ENCODE measurements at regions not wholly inside any gene's neighbourhood (a gene's known extent, or its start where the extent isn't known, plus 50 kb on each side); places are given as distances from the start of the nearest gene placed in this dataset.
A peak's percentile ranks its signal among the peaks of the same experiment; 100 is the strongest.

- TF ChIP-seq, protein P1, sequence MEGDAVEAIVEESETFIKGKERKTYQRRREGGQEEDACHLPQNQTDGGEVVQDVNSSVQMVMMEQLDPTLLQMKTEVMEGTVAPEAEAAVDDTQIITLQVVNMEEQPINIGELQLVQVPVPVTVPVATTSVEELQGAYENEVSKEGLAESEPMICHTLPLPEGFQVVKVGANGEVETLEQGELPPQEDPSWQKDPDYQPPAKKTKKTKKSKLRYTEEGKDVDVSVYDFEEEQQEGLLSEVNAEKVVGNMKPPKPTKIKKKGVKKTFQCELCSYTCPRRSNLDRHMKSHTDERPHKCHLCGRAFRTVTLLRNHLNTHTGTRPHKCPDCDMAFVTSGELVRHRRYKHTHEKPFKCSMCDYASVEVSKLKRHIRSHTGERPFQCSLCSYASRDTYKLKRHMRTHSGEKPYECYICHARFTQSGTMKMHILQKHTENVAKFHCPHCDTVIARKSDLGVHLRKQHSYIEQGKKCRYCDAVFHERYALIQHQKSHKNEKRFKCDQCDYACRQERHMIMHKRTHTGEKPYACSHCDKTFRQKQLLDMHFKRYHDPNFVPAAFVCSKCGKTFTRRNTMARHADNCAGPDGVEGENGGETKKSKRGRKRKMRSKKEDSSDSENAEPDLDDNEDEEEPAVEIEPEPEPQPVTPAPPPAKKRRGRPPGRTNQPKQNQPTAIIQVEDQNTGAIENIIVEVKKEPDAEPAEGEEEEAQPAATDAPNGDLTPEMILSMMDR (IDR thresholded peaks at IDR 0.05; ENCODE audit: low read length, missing control alignments) = no peak
- DNase-seq (ENCODE audit: low read depth) = no peak
These were observed 115.5 kb upstream of the MARCKS start for GRCh38 chr6:113741651-113742050.

GRCh38 chr6:113742342-113742741 lies 114.8 kb upstream of the MARCKS start:
- peak; percentile 36 for DNase-seq (ENCODE audit: low read depth)
- TF ChIP-seq, protein P1 (IDR thresholded peaks at IDR 0.05; ENCODE audit: low read length, missing control alignments) = no peak
- no peak overlapping the region for H3K4me3 ChIP-seq (replicated peaks; ENCODE audit: low read depth, low read length)

More at GRCh38 chr6:113741651-113742050, 115.5 kb upstream of the MARCKS start:
- no peak overlapping the region for H3K4me3 ChIP-seq (replicated peaks; ENCODE audit: low read depth, low read length)

GRCh38 chr6:113744861-113745260 lies 112.3 kb upstream of the MARCKS start:
- DNase-seq (ENCODE audit: low read depth) = no peak
- TF ChIP-seq, protein P1 (IDR thresholded peaks at IDR 0.05; ENCODE audit: low read length, missing control alignments) = no peak
- no peak overlapping the region for H3K4me3 ChIP-seq (replicated peaks; ENCODE audit: low read depth, low read length)

DNA sequence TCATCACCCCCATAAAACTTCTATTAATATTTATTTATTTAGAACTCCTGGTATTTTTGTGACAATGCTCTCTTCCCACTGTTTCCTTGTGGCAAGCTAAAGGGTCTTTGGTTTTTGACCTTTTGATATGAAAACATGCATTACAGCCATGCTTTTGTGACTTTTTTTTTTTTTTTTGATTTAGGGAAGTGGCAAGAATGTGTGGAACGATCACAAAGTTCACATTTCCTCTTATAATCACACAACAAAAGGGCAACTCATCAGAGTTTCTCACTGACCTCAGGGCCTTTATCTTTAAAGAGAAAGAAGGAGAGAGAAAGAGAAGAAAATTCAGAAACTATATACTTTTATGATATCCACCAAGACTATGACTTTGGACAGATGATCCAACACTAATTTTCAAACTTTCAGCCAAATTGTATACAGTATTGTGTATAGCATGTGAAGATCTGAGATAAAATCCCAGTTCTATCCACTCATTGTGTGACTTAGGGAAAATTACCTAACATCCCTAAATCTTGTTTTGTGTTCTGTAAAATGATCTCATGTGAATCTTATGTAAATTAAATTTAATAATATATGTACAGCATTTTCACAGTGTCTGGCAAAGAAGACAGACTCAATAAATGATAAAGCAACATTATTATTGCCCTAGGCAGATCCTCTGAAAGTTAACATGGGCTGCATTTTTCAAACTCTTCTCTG lies 106.8 kb upstream of the MARCKS start:
- TF ChIP-seq, protein P1 (IDR thresholded peaks at IDR 0.05; ENCODE audit: low read length, missing control alignments) = no peak
- H3K4me3 ChIP-seq (replicated peaks; ENCODE audit: low read depth, low read length) = no peak overlapping the region
- DNase-seq (ENCODE audit: low read depth) = no peak

- DNase-seq (ENCODE audit: low read depth) = no peak
- TF ChIP-seq, protein P1 (IDR thresholded peaks at IDR 0.05; ENCODE audit: low read length, missing control alignments) = no peak
- no peak overlapping the region for H3K4me3 ChIP-seq (replicated peaks; ENCODE audit: low read depth, low read length)
These were observed 102.9 kb upstream of the MARCKS start for GRCh38 chr6:113754291-113754690.

DNA sequence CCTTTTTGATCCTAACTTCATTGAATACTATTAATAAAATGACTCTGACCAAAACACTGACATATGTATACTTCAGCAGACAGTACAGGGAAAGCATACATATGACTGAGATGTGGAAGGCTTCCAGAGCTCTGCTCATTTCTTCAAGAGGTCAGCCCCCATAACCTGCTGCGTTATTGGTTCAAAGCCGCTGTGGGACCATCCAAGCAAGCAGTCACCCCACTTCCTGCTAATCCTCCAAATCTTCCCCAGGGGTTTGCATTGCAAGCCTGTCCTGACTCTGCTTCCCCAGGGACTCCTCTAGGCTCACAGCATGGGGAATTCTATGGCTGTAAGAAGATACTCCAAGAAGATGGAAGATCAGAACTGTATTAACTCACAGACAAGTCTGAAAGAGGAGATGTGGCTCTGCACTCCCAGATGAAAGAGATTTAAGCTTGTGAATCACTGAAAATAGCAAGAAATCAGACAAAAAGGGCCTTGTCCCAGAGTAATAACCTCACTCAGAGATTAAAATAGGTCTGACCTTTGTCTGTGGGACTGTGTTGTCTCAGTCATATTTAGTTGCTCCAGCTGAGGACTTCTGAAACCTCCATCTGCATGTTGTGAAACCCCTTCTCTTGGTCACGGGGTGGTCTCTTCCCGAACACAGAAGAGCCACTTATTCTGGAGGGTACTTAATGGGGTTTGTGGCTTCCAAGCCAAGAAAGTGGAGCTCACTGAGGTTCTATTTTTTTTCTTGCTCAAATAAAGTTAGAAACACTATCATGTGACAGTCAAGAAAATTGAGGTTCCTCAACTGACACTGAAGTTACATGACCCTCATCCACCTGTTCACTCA lies 101.5 kb upstream of the MARCKS start:
- H3K4me3 ChIP-seq (replicated peaks; ENCODE audit: low read depth, low read length) = no peak overlapping the region
- TF ChIP-seq, protein P1 (IDR thresholded peaks at IDR 0.05; ENCODE audit: low read length, missing control alignments) = no peak
- DNase-seq (ENCODE audit: low read depth) = no peak
